Mucosa of rectum (tissue), 2 donors: ENCODE measurements at regions not wholly inside any gene's neighbourhood (a gene's known extent, or its start where the extent isn't known, plus 50 kb on each side); places are given as distances from the start of the nearest gene placed in this dataset.

Source experiments
- H3K27ac ChIP-seq, 2 donors: one replicate each; pipeline ENCODE4 v1.7.0; 2013; ENCODE audit warnings: inconsistent platforms in 2 of 2, low read depth in 2 of 2, low read length in 2 of 2
- H3K27me3 ChIP-seq, 2 donors: one replicate each; pipeline ENCODE4 v1.7.0; 2013; ENCODE audit warnings: low read length in 2 of 2; ENCODE audit not compliant: control insufficient read depth in 2 of 2, insufficient read depth in 2 of 2
- H3K36me3 ChIP-seq, 2 donors: one replicate each; pipeline ENCODE4 v1.7.0; 2013; ENCODE audit warnings: low read length in 2 of 2; ENCODE audit not compliant: control insufficient read depth in 2 of 2, insufficient read depth in 2 of 2
- H3K4me1 ChIP-seq, 2 donors: one replicate each; pipeline ENCODE4 v1.7.0; 2013; ENCODE audit warnings: low read length in 2 of 2, mild to moderate bottlenecking in 1 of 2; ENCODE audit not compliant: control insufficient read depth in 2 of 2, insufficient read depth in 2 of 2
- H3K4me3 ChIP-seq, 2 donors: one replicate each; pipeline ENCODE4 v1.7.0; 2013; ENCODE audit warnings: low read length in 2 of 2
- H3K9ac ChIP-seq, 2 donors: one replicate each; pipeline ENCODE4 v1.7.0; 2013; ENCODE audit warnings: low read length in 2 of 2, low read depth in 1 of 2, mild to moderate bottlenecking in 1 of 2
- H3K9me3 ChIP-seq, 2 donors: one replicate each; pipeline ENCODE4 v1.7.0; 2013; ENCODE audit warnings: low read length in 2 of 2; ENCODE audit not compliant: control insufficient read depth in 2 of 2
- donor health status: healthy.
- donor health status: Normal muscosa, but diverticular disease.

GRCh38 chr5:9885164-9885563 lies 255.0 kb upstream of the TAS2R1 start:
- H3K4me1 ChIP-seq, result no peaks in the 10 kb centered on the region
- H3K4me3 ChIP-seq, result no peak overlapping the region
- H3K27ac ChIP-seq, result no peak overlapping the region
- no peaks in the 10 kb centered on the region for H3K9me3 ChIP-seq
- no peaks in the 10 kb centered on the region for H3K27me3 ChIP-seq
- no peak overlapping the region for H3K9ac ChIP-seq
- no peaks in the 10 kb centered on the region for H3K36me3 ChIP-seq

GRCh38 chr5:9878206-9878605 lies 248.1 kb upstream of the TAS2R1 start:
- H3K4me3 ChIP-seq, result no peak overlapping the region
- H3K36me3 ChIP-seq, result no peaks in the 10 kb centered on the region
- H3K27ac ChIP-seq, result no peak overlapping the region
- no peaks in the 10 kb centered on the region for H3K4me1 ChIP-seq
- H3K27me3 ChIP-seq, result no peaks in the 10 kb centered on the region
- H3K9ac ChIP-seq, result no peak overlapping the region
- no peaks in the 10 kb centered on the region for H3K9me3 ChIP-seq

- Histone ChIP-seq H3K4me3 (no peak overlapping the region), H3K27ac (no peak overlapping the region), H3K27me3 (no peaks in the 10 kb centered on the region), H3K36me3 (no peaks in the 10 kb centered on the region), H3K4me1 (no peaks in the 10 kb centered on the region), H3K9ac (no peak overlapping the region), H3K9me3 (no peaks in the 10 kb centered on the region)
These were observed 247.3 kb upstream of the TAS2R1 start for GRCh38 chr5:9877488-9877887.

- Histone ChIP-seq H3K4me3 (no peak overlapping the region), H3K36me3 (no peaks in the 10 kb centered on the region), H3K27ac (no peak overlapping the region), H3K9ac (no peak overlapping the region), H3K4me1 (no peaks in the 10 kb centered on the region), H3K9me3 (no peaks in the 10 kb centered on the region), H3K27me3 (no peaks in the 10 kb centered on the region)
These were observed 246.3 kb upstream of the TAS2R1 start for GRCh38 chr5:9876451-9876850.

DNA sequence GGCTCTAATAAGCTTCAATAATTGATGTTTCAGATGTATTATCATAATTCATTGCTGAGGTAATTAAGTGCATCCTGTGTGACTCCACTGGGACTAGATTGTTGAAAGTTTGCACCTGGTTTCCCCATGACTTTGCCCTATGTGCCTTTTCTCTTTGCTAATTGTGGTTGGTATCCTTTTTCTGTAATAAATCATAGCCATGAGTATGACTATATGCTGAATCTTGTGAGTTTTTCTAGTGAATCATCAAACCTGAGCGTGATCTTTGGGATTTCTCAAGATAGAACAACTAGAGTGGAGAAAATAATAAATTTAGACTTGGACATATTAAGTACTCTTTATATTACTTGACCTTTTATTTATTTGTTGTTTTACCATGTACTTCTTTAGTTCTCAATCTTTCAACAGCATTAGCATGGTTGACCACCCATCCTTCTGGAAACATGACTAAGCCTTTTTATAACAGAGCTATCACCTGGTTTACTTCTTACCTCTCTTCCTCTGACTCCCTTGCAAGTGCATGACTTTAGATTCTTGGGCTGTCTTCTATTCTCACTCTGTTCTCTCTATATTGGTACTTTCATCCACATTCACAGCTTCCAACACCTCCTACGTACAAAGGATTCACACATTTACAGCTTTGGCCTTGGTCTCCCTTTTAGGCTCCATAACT lies 239.6 kb upstream of the TAS2R1 start:
- Histone ChIP-seq H3K27ac (no peak overlapping the region), H3K9me3 (peaks cover 3 to 6% of the 10 kb centered on the region in 2 donors), H3K4me3 (no peak overlapping the region), H3K27me3 (no peaks in the 10 kb centered on the region), H3K4me1 (no peaks in the 10 kb centered on the region), H3K36me3 (no peaks in the 10 kb centered on the region), H3K9ac (no peak overlapping the region)

- H3K27ac ChIP-seq, result no peak overlapping the region
- no peak overlapping the region for H3K9ac ChIP-seq
- no peaks in the 10 kb centered on the region for H3K36me3 ChIP-seq
- H3K9me3 ChIP-seq, result peaks cover 3 to 7% of the 10 kb centered on the region in 2 donors
- H3K4me3 ChIP-seq, result no peak overlapping the region
- no peaks in the 10 kb centered on the region for H3K27me3 ChIP-seq
- no peaks in the 10 kb centered on the region for H3K4me1 ChIP-seq
These were observed 235.4 kb upstream of the TAS2R1 start for GRCh38 chr5:9865574-9865973.

DNA sequence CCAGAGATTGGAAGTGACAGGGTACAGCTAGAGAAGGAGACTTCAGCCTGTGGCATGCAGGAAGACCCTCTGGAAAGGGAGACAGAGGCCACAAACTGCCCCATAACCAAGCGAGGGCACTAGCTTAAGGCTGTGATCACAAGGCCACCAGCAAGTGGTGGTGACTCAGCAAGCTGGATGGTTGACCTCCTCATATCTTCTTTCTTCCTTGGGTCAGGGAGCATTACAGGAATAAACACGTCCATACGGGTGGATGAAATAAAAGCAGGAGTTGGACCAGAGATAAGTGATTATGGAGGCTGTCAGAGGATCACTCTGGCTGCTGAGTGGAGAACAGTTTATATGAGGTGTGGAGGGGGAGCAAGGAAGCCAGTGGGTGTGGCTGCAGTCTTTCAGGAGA lies 234.6 kb upstream of the TAS2R1 start:
- Histone ChIP-seq H3K4me1 (no peaks in the 10 kb centered on the region), H3K4me3 (no peak overlapping the region), H3K27ac (no peak overlapping the region), H3K36me3 (no peaks in the 10 kb centered on the region), H3K27me3 (no peaks in the 10 kb centered on the region), H3K9me3 (peaks cover 3 to 7% of the 10 kb centered on the region in 2 donors), H3K9ac (no peak overlapping the region)

DNA sequence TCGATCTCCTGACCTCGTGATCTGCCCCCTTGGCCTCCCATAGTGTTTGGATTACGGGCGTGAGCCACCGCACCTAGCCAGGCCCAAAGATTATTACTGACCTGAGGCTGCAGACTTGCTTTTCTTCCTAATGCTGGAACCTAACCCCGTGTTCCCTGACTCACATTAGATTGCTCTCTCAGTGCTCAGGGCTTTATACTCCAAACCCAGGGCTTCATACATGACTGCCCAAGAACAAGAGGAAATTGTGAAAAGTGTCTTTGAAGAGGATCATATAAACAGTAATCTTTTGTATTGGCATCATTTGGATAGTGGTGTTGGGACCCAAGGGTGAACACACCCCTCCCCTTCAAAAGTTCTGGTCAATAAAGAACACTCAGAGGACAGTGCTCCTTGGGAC lies 233.3 kb upstream of the TAS2R1 start:
- H3K27ac ChIP-seq, result no peak overlapping the region
- H3K4me1 ChIP-seq, result no peaks in the 10 kb centered on the region
- no peak overlapping the region for H3K9ac ChIP-seq
- no peaks in the 10 kb centered on the region for H3K27me3 ChIP-seq
- H3K4me3 ChIP-seq, result no peak overlapping the region
- peaks cover 3 to 7% of the 10 kb centered on the region in 2 donors for H3K9me3 ChIP-seq
- no peaks in the 10 kb centered on the region for H3K36me3 ChIP-seq

DNA sequence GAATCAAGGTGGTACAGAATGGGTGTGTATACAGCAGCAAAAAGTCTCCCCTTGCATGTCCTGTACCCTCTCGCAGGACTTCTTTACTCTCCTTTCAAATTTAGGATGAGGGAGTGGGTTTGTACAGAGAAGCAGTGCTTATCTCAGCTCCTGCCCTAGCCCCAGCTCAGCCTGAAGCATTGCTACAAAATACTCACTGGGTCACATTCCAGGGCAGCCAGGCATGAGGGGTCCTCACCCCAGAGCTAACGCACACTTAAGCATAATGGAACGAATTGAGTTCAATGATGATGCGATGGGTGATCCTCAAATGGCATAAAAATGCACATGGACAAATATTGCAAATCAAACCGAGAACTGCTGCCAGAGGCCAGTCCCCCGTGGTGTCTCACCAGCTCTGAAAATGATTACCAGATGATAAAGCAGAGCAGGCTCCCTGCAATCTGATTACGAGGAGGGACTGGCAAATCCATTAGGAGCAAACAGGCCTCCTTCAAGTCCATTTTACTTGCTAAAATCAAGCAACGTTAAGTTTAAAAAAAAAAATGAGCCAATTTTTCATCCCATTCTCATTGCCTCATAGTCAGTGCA lies 231.6 kb upstream of the TAS2R1 start:
- Histone ChIP-seq H3K4me1 (no peaks in the 10 kb centered on the region), H3K9ac (no peak overlapping the region), H3K27ac (no peak overlapping the region), H3K36me3 (no peaks in the 10 kb centered on the region), H3K27me3 (no peaks in the 10 kb centered on the region), H3K9me3 (peaks cover 3 to 7% of the 10 kb centered on the region in 2 donors), H3K4me3 (no peak overlapping the region)

DNA sequence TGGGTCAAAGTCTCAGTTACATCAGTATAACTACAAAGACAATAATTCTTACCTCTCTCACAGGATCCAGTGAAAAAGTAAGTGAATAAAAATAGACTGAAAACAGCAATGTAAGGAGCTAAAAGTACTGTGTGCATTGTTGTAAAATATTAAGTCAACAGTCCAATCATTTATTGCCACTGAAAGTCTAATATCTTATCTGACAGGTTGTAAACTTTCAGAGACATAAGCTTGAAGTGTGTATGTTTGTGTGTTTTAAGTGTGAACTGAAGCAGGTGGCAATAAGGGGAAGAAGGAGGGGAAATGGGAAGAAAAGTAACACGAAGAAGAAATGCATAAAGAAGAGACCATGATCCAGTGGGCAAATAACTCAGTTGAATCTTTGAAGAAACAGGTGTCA lies 229.7 kb upstream of the TAS2R1 start:
- H3K36me3 ChIP-seq, result no peaks in the 10 kb centered on the region
- no peaks in the 10 kb centered on the region for H3K4me1 ChIP-seq
- H3K9ac ChIP-seq, result no peak overlapping the region
- no peaks in the 10 kb centered on the region for H3K27me3 ChIP-seq
- peaks cover 0 to under 1% of the 10 kb centered on the region in 2 donors for H3K9me3 ChIP-seq
- H3K4me3 ChIP-seq, result no peak overlapping the region
- no peak overlapping the region for H3K27ac ChIP-seq
